HuH-7 (cell line): ENCODE measurements at regions not wholly inside any gene's neighbourhood (a gene's known extent, or its start where the extent isn't known, plus 50 kb on each side); places are given as distances from the start of the nearest gene placed in this dataset.

ENCODE experiments used
- DNase-seq: peaks from one replicate; pipeline ENCODE4 v3.0.0; 2011; ENCODE audit warnings: low spot score

GRCh38 chr7:386385-386784 lies 96.4 kb downstream of the FOXL3 start:
- DNase-seq, result no peak

GRCh38 chr7:387132-388022 lies 97.4 kb downstream of the FOXL3 start:
- no peak for DNase-seq

GRCh38 chr7:388023-388960 lies 98.3 kb downstream of the FOXL3 start:
- no peak for DNase-seq

- no peak for DNase-seq
Measured at GRCh38 chr7:388961-389701, 99.2 kb downstream of the FOXL3 start.

- no peak for DNase-seq
Measured at GRCh38 chr7:389911-390601, 100.1 kb downstream of the FOXL3 start.

DNA sequence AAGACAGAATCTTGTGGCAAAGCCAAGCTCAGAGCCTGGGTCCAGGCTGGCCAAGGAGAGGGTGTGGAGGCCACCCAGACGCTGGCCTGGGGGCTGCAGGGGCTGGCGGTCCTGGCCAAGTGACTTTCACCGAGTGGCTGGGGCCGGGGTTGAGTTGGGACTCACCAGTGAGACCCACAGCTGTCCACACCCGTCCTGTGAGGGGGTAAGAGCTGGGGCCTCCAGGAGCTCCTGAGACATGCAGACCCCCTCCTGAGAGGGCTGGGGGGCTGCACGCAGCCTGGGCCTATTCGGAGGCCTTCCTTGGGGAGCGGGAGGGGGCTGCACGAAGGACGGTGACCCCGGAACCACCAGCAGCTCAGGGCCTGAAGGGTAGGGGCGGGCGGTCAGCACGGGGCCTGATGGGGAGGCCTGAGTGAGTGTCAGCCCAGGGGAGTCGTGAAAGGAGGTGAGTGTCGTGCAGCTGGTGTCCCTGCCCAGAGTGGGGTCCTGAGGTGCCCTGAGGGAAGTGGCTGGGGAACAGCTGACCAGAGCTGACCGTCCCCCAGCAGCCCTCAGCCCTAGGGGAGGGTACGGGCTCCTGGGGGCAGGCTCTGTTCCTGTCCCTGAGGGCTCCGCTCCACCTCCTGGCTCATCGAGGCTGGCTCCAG lies 100.9 kb downstream of the FOXL3 start:
- no peak for DNase-seq

DNA sequence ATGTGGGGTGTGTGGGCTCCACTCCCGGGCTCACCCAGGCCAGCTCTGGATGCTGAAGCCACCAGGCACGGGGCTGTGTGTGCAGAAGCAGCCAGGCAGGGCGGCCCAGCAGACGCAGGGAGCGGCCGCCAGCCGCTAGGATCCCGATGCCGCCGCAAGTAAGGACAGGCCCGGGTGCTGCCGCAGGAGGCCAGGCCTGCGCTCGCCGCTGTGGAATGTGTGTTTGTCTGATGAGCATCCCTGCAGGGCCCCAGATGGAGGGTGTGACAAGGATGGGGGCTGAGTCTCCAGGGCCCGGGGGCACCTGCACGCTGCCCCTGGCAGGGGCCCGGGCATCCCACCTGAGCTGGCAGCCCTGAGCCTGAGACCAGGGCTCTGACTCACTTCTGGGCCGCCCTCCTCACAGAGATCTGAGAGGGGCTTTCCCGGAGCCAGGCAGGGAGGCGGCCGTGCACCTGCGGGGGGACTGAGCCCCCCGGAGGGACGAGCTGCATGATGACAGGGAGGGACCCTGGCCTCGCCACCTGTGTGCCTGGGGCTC lies 101.5 kb downstream of the FOXL3 start:
- DNase-seq, result no peak

- DNase-seq, result no peak
Measured at GRCh38 chr7:391961-392524, 102.1 kb downstream of the FOXL3 start.

GRCh38 chr7:392822-393221 lies 102.9 kb downstream of the FOXL3 start:
- no peak for DNase-seq

GRCh38 chr7:395643-396042 lies 105.7 kb downstream of the FOXL3 start:
- no peak for DNase-seq

- DNase-seq, result no peak
Measured at GRCh38 chr7:398888-399287, 108.9 kb downstream of the FOXL3 start.

DNA sequence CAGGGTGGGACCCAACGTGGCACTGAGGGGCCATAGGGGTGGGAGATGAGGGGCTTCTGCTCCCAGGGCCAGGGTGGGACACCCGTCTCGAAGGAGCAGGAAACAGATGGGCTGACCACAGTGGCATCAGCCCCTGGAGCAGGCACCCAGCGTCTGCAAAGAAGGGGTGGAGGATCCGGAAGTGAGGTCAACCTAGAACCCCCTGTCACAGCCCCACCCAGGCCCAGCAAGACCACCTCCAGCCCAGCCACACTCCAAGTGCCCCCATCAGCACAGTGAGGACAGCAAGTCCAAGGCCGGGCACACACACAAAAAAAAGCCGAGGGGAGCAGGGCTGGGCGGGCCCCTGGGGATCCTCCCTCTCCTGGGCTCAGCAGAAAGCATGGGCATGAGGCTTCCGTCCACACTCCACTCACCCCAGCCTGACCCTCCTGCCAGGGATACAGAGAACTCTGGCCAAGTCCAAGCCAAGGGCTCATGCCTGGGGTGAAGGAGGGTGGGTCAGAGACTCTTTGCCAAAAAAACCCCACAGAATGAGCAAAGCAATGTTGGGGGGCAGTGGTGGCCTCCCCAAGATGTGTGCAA lies 111.0 kb downstream of the FOXL3 start:
- no peak for DNase-seq

GRCh38 chr7:401495-401894 lies 111.5 kb downstream of the FOXL3 start:
- DNase-seq, result no peak

DNA sequence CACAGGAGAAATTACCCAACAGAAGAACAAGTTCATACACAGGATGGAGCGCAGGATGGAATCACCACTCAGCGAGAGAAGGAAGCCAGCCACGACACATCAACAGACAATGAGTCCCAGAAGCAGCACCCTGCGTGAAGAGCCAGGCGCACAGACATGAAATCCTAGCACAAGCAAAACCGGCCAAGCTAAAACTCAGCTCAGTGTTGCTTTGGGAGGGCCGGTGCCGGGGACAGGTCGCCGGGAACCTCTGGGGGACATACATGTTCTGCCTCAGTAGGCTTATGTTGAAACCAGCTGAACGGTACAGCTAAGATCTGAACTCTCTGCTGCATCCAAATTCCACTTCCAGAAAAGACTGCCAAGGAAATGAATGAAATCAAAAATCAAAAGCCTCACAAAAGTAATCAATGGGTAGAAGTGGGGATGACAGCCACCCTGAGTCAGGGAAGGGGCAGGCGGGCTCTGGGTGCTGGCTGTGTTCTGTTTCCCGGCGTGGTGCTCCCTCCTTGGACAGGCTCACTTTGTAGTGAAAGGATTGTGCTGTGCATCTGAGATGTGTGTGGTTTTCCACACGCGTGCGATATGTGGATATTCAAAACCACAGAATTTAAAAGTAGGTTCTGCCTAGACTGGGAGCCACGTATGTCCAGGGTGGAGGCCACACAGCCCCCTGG lies 114.7 kb downstream of the PDGFA start:
- no peak for DNase-seq

- no peak for DNase-seq
Measured at GRCh38 chr7:405489-406211, 114.0 kb downstream of the PDGFA start.

DNA sequence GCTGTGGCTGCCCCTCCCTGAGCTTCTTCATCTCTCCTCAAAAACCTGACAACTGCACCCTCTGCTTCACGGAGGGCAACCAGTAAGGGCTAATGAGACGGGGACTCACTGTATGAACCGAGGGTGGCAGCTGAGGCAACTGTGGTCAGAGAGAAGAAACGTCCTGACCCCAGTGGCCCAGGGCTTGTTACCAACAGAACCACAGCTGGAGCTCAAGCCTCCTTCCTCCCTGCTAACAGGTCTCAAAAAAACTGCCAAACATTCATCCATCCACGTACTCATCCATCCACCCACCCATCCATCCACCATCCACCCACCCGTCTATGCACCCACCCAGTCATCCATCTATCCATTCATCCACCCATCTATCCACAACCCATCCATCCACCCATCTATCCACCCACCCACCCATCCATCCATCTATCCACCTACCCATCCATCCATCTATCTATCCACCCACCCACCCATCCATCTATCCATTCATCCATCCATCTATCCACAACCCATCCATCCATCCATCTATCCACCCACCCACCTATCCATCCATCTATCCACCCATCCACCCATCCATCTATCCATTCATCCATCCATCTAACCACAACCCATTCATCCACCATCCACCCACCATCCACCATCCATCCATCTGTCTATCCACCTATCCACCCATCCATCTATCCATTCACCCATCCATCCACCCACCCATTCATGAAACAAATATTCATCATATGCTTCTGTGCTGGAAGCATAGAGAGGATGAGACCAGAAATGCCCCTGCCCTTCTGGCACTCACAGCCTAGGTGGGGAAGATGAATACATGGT lies 111.7 kb downstream of the PDGFA start:
- no peak for DNase-seq

GRCh38 chr7:408751-409311 lies 110.8 kb downstream of the PDGFA start:
- no peak for DNase-seq
